Fibroblast of pulmonary artery (primary cell): ENCODE measurements at regions not wholly inside any gene's neighbourhood (a gene's known extent, or its start where the extent isn't known, plus 50 kb on each side); places are given as distances from the start of the nearest gene placed in this dataset.

Experiments used
- DNase-seq: peaks from one replicate; pipeline ENCODE4 v3.0.0-alpha.2; 2010; ENCODE audit warnings: low read depth
- H3K4me3 ChIP-seq: replicated peaks from 2 replicates; pipeline ENCODE4 v1.5.1; 2011; ENCODE audit warnings: low read depth, mild to moderate bottlenecking, control low read depth, low read length, moderate library complexity
- CTCF ChIP-seq: IDR thresholded peaks from 2 replicates; pipeline ENCODE4 v1.5.1; 2011; ENCODE audit warnings: mild to moderate bottlenecking, control low read depth, low read length, inconsistent platforms; ENCODE audit errors: missing control alignments

DNA sequence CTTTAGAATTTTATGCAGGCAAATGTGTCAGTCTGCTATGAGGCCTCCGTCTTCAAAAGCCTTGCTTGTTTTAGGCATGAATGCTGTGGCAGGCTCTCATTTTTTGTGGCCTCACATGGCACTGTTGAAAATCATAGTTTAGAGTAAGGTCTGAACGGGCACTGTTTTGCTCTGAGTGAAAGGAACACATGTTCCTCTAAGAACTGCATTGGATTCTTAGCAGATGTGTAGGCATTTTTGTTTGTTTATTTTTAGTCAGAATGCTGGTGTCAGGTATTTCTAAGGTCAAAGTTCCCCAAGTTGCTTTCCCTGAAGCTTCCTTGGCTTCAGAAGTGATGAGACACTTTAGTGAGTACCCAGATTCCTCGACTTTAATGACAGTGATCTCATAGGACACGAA lies 173.7 kb downstream of the HS3ST3B1 start:
- no peak for DNase-seq
- H3K4me3 ChIP-seq = no peak overlapping the region
- no peak for TF ChIP-seq CTCF

GRCh38 chr17:14471052-14471451 lies 170.2 kb downstream of the HS3ST3B1 start:
- TF ChIP-seq CTCF = no peak
- no peak overlapping the region for H3K4me3 ChIP-seq
- DNase-seq = peak; percentile 2

- no peak overlapping the region for H3K4me3 ChIP-seq
- no peak for DNase-seq
- no peak for TF ChIP-seq CTCF
These were observed 169.5 kb downstream of the HS3ST3B1 start for GRCh38 chr17:14470417-14470816.

GRCh38 chr17:14469971-14470370 lies 169.1 kb downstream of the HS3ST3B1 start:
- H3K4me3 ChIP-seq = no peak overlapping the region
- TF ChIP-seq CTCF = no peak
- no peak for DNase-seq

GRCh38 chr17:14468858-14469257 lies 168.0 kb downstream of the HS3ST3B1 start:
- no peak for TF ChIP-seq CTCF
- no peak for DNase-seq
- H3K4me3 ChIP-seq = no peak overlapping the region

- TF ChIP-seq CTCF = no peak
- no peak overlapping the region for H3K4me3 ChIP-seq
- DNase-seq = no peak
These were observed 160.3 kb downstream of the HS3ST3B1 start for GRCh38 chr17:14461227-14461548.

- TF ChIP-seq CTCF = no peak
- DNase-seq = no peak
- no peak overlapping the region for H3K4me3 ChIP-seq
These were observed 159.8 kb downstream of the HS3ST3B1 start for GRCh38 chr17:14460516-14461226.
